ENCODE measurements at regions not wholly inside any gene's neighbourhood (a gene's known extent, or its start where the extent isn't known, plus 50 kb on each side); places are given as distances from the start of the nearest gene placed in this dataset.

- Histone ChIP-seq H3K27ac (no peak overlapping the region), H3K9me3 (peaks cover 0 to 2% (median 0%) of the 10 kb centered on the region in 4 donors), H3K4me1 (no peaks in the 10 kb centered on the region), H3K27me3 (no peaks in the 10 kb centered on the region), H3K36me3 (no peaks in the 10 kb centered on the region), H3K4me3 (no peak overlapping the region)
- no peak for DNase-seq
- intact Hi-C loops (cut with DNase I), result no loop called here
- WGBS, 2 donors, result 87 to 94% methylated on average over 3 of the region's 3 CpGs
- no peak for TF ChIP-seq EP300 (IDR thresholded peaks at IDR 0.05)
- no peak for TF ChIP-seq CTCF (IDR thresholded peaks at IDR 0.05)
- TF ChIP-seq POLR2A (IDR thresholded peaks at IDR 0.05), result no peak
- no peak for TF ChIP-seq POLR2AphosphoS5 (IDR thresholded peaks at IDR 0.05)
These were observed 959.5 kb upstream of the ADGRL2 start for GRCh38 chr1:80841261-80841660.

GRCh38 chr1:80837066-80837465 lies 963.7 kb upstream of the ADGRL2 start:
- Histone ChIP-seq H3K27ac (no peak overlapping the region), H3K4me1 (no peaks in the 10 kb centered on the region), H3K27me3 (no peaks in the 10 kb centered on the region), H3K36me3 (no peaks in the 10 kb centered on the region), H3K9me3 (no peaks in the 10 kb centered on the region), H3K4me3 (no peak overlapping the region)
- 75 to 78% methylated on average over 2 of the region's 2 CpGs for WGBS, 2 donors
- no peak for DNase-seq
- TF ChIP-seq EP300 (IDR thresholded peaks at IDR 0.05) (no peak), CTCF (IDR thresholded peaks at IDR 0.05) (no peak), POLR2AphosphoS5 (IDR thresholded peaks at IDR 0.05) (no peak), POLR2A (IDR thresholded peaks at IDR 0.05) (no peak)
- intact Hi-C loops (cut with DNase I), result no loop called here

- 92 to 93% methylated on average over 2 of the region's 2 CpGs for WGBS, 2 donors
These were observed 964.2 kb upstream of the ADGRL2 start for GRCh38 chr1:80836505-80836904.

GRCh38 chr1:80827666-80828065 lies 973.1 kb upstream of the ADGRL2 start:
- no peak for DNase-seq
- Histone ChIP-seq H3K27ac (no peak overlapping the region), H3K4me3 (no peak overlapping the region), H3K9me3 (no peaks in the 10 kb centered on the region), H3K27me3 (no peaks in the 10 kb centered on the region), H3K4me1 (peaks cover 0 to 4% (median 0%) of the 10 kb centered on the region in 4 donors), H3K36me3 (no peaks in the 10 kb centered on the region)
- WGBS, 2 donors, result 69 to 70% methylated on average over 3 of the region's 3 CpGs
- intact Hi-C loops (cut with DNase I), result no loop called here
- TF ChIP-seq EP300 (IDR thresholded peaks at IDR 0.05), result no peak
- TF ChIP-seq POLR2A (IDR thresholded peaks at IDR 0.05), result no peak
- TF ChIP-seq CTCF (IDR thresholded peaks at IDR 0.05), result no peak
- no peak for TF ChIP-seq POLR2AphosphoS5 (IDR thresholded peaks at IDR 0.05)

More at GRCh38 chr1:80836505-80836904, 964.2 kb upstream of the ADGRL2 start:
- no peak for DNase-seq
- Histone ChIP-seq H3K27me3 (no peaks in the 10 kb centered on the region), H3K4me1 (no peaks in the 10 kb centered on the region), H3K9me3 (no peaks in the 10 kb centered on the region), H3K27ac (no peak overlapping the region), H3K36me3 (no peaks in the 10 kb centered on the region), H3K4me3 (no peak overlapping the region)
- intact Hi-C loops (cut with DNase I), result no loop called here
- no peak for TF ChIP-seq POLR2AphosphoS5 (IDR thresholded peaks at IDR 0.05)
- no peak for TF ChIP-seq POLR2A (IDR thresholded peaks at IDR 0.05)
- TF ChIP-seq CTCF (IDR thresholded peaks at IDR 0.05), result no peak
- TF ChIP-seq EP300 (IDR thresholded peaks at IDR 0.05), result no peak

GRCh38 chr1:80825067-80825466 lies 975.7 kb upstream of the ADGRL2 start:
- H3K4me3 ChIP-seq, result no peak overlapping the region
- 30 to 69% methylated on average over 5 of the region's 5 CpGs for WGBS, 2 donors
- intact Hi-C loops (cut with DNase I), result no loop called here
- no peaks in the 10 kb centered on the region for H3K27me3 ChIP-seq
- H3K27ac ChIP-seq, result no peak overlapping the region
- TF ChIP-seq POLR2A (IDR thresholded peaks at IDR 0.05) (no peak), CTCF (IDR thresholded peaks at IDR 0.05) (no peak), EP300 (IDR thresholded peaks at IDR 0.05) (no peak), POLR2AphosphoS5 (IDR thresholded peaks at IDR 0.05) (no peak)
- H3K9me3 ChIP-seq, result no peaks in the 10 kb centered on the region
- H3K36me3 ChIP-seq, result no peaks in the 10 kb centered on the region
- DNase-seq, result no peak
- peaks cover 0 to 4% (median 0%) of the 10 kb centered on the region in 4 donors for H3K4me1 ChIP-seq

Data from sigmoid colon (tissue), 6 donors.